HT-29 (cell line): ENCODE measurements at regions not wholly inside any gene's neighbourhood (a gene's known extent, or its start where the extent isn't known, plus 50 kb on each side); places are given as distances from the start of the nearest gene placed in this dataset.

Experiments used
- DNase-seq: peaks from one replicate; pipeline ENCODE4 v3.0.0-alpha.2; 2015; ENCODE audit warnings: low spot score

DNA sequence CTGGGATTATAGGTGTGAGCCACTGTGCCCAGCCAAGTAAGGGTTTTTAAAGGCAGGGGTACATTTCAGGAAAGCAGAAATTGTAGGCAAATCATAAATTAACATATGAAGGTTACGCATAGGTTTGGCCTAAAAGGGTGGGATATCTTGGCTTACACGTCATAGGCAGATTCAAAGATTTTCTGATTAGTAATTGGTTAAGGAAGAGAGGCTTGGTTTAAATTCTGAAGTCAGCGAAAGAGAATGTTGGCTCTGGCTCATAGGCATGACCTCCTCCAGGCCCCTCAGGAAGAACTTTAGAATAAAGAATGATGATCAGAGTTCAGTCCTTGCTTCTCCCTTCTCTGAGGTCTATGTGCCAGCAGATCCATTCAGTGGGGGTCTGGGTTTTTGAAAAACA, 124.8 kb upstream of the RBBP6 start:
- no peak for DNase-seq

DNA sequence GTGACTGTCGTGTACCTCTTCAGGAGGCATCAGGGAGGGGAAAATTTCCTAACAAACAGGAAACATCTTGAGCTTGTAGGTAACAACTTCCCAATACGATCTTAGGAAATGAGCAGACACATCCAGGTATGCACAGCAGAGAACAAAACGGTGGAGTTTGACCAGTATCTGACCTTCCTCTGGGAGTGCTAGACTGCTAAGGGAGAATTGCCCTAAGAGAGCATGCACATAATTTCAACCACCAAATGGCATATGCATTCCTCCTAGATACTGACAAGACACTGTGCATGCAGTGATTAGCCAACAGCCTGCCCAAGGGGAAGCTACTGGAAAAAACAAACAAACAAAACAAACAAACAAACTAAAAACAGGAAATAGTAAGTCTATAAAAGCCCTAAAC, 120.6 kb upstream of the RBBP6 start:
- DNase-seq: no peak

GRCh38 chr16:24423312-24423711, 116.1 kb upstream of the RBBP6 start:
- no peak for DNase-seq

- no peak for DNase-seq
These were observed 115.0 kb upstream of the RBBP6 start for GRCh38 chr16:24424364-24424763.

GRCh38 chr16:24427840-24428239, 111.5 kb upstream of the RBBP6 start:
- DNase-seq: no peak

DNA sequence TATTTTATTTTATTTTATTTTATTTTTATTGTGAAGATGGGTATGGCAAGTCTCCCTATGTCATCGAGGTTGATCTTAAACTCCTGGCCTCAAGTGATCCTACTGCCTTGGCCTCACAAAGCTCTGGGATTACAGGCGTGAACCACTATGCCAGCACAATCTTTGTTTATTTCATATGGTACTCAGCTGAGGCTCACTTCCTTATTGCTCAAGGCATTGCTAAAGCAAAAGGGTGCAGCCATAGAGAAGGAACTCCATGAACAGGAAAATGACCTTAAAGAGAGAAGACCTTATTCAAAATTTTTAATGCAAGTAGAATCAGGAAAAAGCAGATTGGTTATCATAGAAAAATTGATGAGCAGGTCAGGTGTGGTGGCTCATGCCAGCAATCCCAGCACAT, 110.6 kb upstream of the RBBP6 start:
- DNase-seq: no peak

DNA sequence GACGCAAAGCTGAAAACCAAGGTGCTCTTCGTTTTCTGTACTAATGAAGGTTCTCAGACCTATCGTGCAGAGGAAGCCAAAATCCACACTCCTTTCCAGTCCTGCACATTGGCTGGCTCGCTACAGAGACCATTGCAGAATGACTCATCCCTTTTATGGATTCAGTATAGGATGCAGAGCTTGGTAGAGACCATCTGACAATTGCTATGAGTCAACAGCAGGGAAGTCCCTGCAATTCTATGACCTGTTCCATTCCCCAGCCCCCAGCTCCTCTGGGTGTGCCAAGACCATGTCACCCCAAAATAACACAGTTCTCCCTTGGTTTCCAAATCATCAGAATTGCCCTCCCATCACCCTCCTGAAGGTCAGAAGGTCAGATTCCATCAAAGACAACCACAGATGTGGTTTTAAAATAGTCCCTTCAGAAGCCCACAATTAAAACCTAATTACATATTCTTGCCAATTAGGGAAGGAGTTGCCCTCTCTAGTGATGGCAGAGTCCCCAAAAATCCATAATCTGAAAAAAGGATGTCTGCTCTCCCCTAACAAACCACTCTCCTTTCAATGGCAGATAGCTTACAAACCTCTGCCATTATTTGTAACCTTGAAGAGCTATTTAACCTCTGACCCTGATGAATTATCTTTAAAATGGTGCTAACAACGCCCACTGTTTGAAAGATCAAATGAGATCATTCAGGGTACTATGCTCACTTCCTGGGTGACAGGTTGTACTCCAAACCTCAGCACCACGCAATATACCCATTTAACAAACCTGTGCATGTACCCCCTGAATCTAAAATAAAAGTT, 108.2 kb upstream of the RBBP6 start:
- peak; percentile 5 for DNase-seq

GRCh38 chr16:24433706-24434105, 105.7 kb upstream of the RBBP6 start:
- no peak for DNase-seq

- no peak for DNase-seq
These were observed 99.1 kb upstream of the RBBP6 start for GRCh38 chr16:24440306-24440705.

DNA sequence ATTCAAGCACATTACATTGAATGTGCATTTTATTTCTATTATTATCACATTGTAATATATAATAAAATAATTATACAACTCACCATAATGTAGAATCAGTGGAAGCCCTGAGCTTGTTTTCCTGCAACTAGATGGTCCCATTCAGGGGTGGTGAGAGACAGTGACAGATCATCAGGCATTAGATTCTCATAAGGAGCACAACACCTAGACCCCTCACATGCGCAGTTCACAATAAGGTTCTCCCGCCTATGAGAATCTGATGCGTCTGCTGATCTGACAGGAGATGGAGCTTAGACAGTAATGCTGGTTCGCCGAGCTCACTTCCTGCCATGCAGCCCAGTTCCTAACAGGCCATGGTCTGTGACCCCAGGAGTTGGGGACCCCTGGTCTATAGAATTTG, 96.7 kb upstream of the RBBP6 start:
- DNase-seq: no peak

GRCh38 chr16:24445216-24445615, 94.2 kb upstream of the RBBP6 start:
- no peak for DNase-seq

DNA sequence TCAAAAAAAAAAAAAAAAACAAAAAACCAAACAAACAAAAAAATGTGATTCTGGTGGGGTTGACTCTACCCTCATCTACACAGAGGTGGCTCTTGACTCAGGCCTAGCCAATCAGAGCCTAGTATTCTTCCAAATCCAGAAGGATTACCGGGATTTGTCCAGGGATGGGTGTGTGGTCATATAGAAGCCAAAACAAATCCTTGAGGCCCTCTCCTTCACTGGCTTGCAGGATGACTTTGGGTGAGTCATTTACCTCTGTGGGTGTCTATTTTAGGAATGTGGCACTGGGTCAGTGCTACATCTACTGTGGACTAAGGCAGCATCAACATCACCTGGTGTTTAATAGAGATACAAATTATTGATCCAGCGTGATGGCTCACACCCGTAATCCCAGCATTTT, 93.2 kb upstream of the RBBP6 start:
- DNase-seq: no peak

- no peak for DNase-seq
These were observed 86.6 kb upstream of the RBBP6 start for GRCh38 chr16:24452724-24453123.

- DNase-seq: no peak
These were observed 76.0 kb upstream of the RBBP6 start for GRCh38 chr16:24463196-24463945.

- DNase-seq: no peak
These were observed 67.6 kb upstream of the RBBP6 start for GRCh38 chr16:24471561-24472350.

DNA sequence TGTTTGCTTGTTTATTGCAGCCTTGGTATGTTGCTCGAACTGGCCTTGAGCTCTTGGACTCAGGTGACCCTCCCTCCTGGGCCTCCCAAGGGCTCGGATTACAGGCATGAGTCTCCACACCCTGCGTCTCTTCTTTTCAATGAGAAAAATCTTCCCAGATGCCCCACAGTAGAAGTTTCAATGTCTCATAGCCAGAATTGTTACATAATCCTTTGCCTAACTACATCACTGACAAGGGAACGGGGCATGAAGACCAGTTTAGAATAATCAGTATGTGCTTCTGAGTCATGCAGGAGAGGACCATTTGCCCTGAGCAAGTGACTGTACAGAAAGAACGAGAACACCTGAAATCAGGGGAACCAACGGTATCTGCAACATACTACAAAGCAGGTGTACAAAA, 61.9 kb upstream of the RBBP6 start:
- no peak for DNase-seq

DNA sequence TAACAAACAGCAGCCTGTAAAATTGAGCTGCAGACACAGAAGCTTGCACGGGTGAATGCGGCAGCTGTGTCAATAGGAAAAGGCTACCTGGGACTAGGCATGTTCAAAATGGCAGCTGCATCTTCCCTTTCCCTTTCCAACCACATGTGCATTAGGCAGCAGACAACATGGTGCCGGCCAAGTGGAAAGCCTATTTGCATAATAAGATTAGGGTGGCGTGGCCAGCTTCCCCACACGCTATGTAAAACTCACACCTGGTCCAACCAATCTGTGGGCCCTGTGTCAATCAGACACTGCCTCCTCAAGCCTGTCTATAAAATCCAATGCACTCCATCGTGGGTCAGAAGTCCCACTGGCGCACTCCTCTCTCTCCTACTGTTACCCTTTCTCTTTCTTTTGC, 61.0 kb upstream of the RBBP6 start:
- DNase-seq: no peak

- no peak for DNase-seq
These were observed 56.6 kb upstream of the RBBP6 start for GRCh38 chr16:24482681-24483202.

DNA sequence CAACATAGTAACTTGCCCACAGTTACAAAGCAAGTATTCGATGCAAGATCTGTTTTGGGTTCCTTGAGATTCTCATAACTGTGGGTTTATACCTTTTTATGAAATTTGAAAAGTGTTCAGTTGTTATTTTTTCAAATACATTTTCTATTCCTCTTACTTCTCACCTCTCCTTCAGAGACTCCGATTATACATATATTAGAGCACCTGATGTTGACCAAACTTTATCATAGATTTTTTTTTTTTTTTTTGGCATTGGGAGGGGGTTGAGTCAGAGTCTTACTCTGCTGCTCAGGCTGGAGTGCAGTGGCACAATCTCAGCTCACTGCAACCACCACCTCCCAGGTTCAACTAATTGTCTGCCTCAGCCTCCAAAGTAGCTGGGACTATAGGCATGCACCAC, 51.3 kb upstream of the RBBP6 start:
- DNase-seq: no peak
